Endothelial cell of umbilical vein (primary cell): ENCODE measurements at regions not wholly inside any gene's neighbourhood (a gene's known extent, or its start where the extent isn't known, plus 50 kb on each side); places are given as distances from the start of the nearest gene placed in this dataset.

Experiments used
- BruUV-seq: library from RNA; stranded (reverse); fragments of 400-500 nt; replicated peaks from 2 replicates; lab custom pipeline; 2021; lab: Mats Ljungman, UMichigan
- CTCF ChIA-PET: fragments of 300-600, 350-600 bp; sonication (Branson Sonifier 250); formaldehyde crosslinking; loops from one replicate; lab custom pipeline; 2021; ENCODE audit warnings: antibody characterized with exemption, inconsistent platforms; lab: Charles Lee
- POLR2A ChIA-PET: fragments of 300-600, 350-600 bp; sonication (Branson Sonifier 250); formaldehyde crosslinking; loops from one replicate; lab custom pipeline; 2021; ENCODE audit warnings: antibody characterized with exemption, inconsistent platforms; lab: Charles Lee
- DNase-seq: peaks from one replicate; pipeline ENCODE4 v3.0.0-alpha.2; 2011; ENCODE audit warnings: low read depth, low spot score
- FAIRE-seq: peaks from 2 replicates; lab custom pipeline; 2011; peaks lifted over from hg19 to GRCh38; lab: Jason Lieb, UNC
- H2AFZ ChIP-seq: 2 replicates; pipeline ENCODE4 v1.6.0; 2012; ENCODE audit warnings: low read depth, low read length, control low read depth, inconsistent platforms
- H3K27ac ChIP-seq: 2 replicates; pipeline ENCODE4 v1.5.1; 2011; ENCODE audit warnings: low read depth, mild to moderate bottlenecking, control low read depth, low read length, moderate library complexity; ENCODE audit not compliant: insufficient read depth
- H3K27me3 ChIP-seq, 2 experiments: 2 replicates each; pipeline versions ENCODE4 v1.6.0 to v1.6.1; 2011; ENCODE audit warnings: low read length in 2 of 2, mixed read lengths in 1 of 2; ENCODE audit not compliant: control insufficient read depth in 2 of 2, insufficient read depth in 2 of 2
- H3K36me3 ChIP-seq, 2 experiments: 2 replicates in 1 of 2; 3 replicates in 1 of 2; pipeline ENCODE4 v1.5.1; 2011; ENCODE audit warnings: low read length in 2 of 2, mild to moderate bottlenecking in 1 of 2, moderate library complexity in 1 of 2; ENCODE audit not compliant: control insufficient read depth in 2 of 2, insufficient read depth in 2 of 2; ENCODE audit errors: extremely low read depth in 1 of 2
- H3K4me1 ChIP-seq: 3 replicates; pipeline ENCODE4 v1.5.1; 2011; ENCODE audit warnings: mild to moderate bottlenecking, low read length; ENCODE audit not compliant: control insufficient read depth, insufficient read depth; ENCODE audit errors: extremely low read depth
- H3K4me2 ChIP-seq: 2 replicates; pipeline ENCODE4 v1.6.1; 2011; ENCODE audit warnings: low read length, control low read depth, mixed read lengths; ENCODE audit not compliant: insufficient read depth
- H3K4me3 ChIP-seq, 3 experiments: fragments of 200-600 bp in 1 of 3; sonication (generic), shearing (Covaris generic) in 1 of 3; replicated peaks in 1 of 3; 2 replicates each; pipeline ENCODE4 v1.5.1; 2011 to 2016; ENCODE audit warnings: control low read depth in 3 of 3, low read length in 3 of 3, mild to moderate bottlenecking in 2 of 3, inconsistent platforms in 1 of 3, low read depth in 1 of 3, moderate library complexity in 1 of 3; ENCODE audit not compliant: insufficient read depth in 1 of 3
- H3K79me2 ChIP-seq: 2 replicates; pipeline ENCODE4 v1.6.0; 2012; ENCODE audit warnings: low read length, inconsistent platforms; ENCODE audit not compliant: control insufficient read depth, insufficient read depth
- H3K9ac ChIP-seq: replicated peaks from 2 replicates; pipeline ENCODE3; 2011; ENCODE audit warnings: low read length, control low read depth; ENCODE audit not compliant: insufficient read depth; ENCODE audit errors: extremely low read depth
- H3K9me1 ChIP-seq: replicated peaks from 3 replicates; pipeline ENCODE4 v1.6.0; 2011; ENCODE audit warnings: mild to moderate bottlenecking, low read length; ENCODE audit not compliant: control insufficient read depth, insufficient read depth; ENCODE audit errors: extremely low read depth
- H3K9me3 ChIP-seq: replicated peaks from 2 replicates; pipeline ENCODE4 v1.5.1; 2012; ENCODE audit warnings: low read length, inconsistent platforms; ENCODE audit not compliant: control insufficient read depth, insufficient read depth
- H4K20me1 ChIP-seq: replicated peaks from 2 replicates; pipeline ENCODE3; 2011; ENCODE audit warnings: mild to moderate bottlenecking, low read length; ENCODE audit not compliant: control insufficient read depth, insufficient read depth; ENCODE audit errors: extremely low read depth
- EZH2 ChIP-seq: IDR thresholded peaks from 2 replicates; pipeline ENCODE4 v1.6.1; 2012; ENCODE audit warnings: borderline replicate concordance, low read depth, mild to moderate bottlenecking, moderate library complexity, low read length, inconsistent platforms; ENCODE audit not compliant: severe bottlenecking
- FOS ChIP-seq: IDR thresholded peaks from 2 replicates; pipeline ENCODE4 v1.6.1; 2011; ENCODE audit warnings: mild to moderate bottlenecking, low read length, moderate library complexity, borderline replicate concordance; ENCODE audit not compliant: insufficient read depth
- GATA2 ChIP-seq: IDR thresholded peaks from 2 replicates; pipeline ENCODE4 v1.7.0; 2011; ENCODE audit warnings: low read depth, mild to moderate bottlenecking, moderate library complexity, mixed read lengths, low read length; ENCODE audit not compliant: insufficient read length, insufficient read depth
- JUN ChIP-seq: IDR thresholded peaks from 2 replicates; pipeline ENCODE4 v1.6.1; 2011; ENCODE audit warnings: borderline replicate concordance, low read depth; ENCODE audit not compliant: insufficient read length, insufficient read depth
- MYC ChIP-seq: IDR thresholded peaks from one replicate; pipeline ENCODE4 v1.6.1; 2011; ENCODE audit warnings: mild to moderate bottlenecking, low read depth, low read length
- POLR2A ChIP-seq: IDR thresholded peaks from 2 replicates; pipeline ENCODE4 v1.6.1; 2012; ENCODE audit warnings: low read depth, mild to moderate bottlenecking, control low read depth, low read length
- POLR2AphosphoS5 ChIP-seq: IDR thresholded peaks from 2 replicates; pipeline ENCODE4 v1.6.1; 2012; ENCODE audit warnings: low read depth, mild to moderate bottlenecking, control low read depth, low read length, moderate library complexity; ENCODE audit not compliant: insufficient read depth
- dilution Hi-C: fragments of 300-500 bp; cut with MboI; formaldehyde crosslinking; loops from one replicate; pipeline ENCODE4 v1.15.0; 2019; ENCODE audit warnings: low sequenced_read_pairs; ENCODE audit not compliant: extremely low pct_ligation_motif_present
- intact Hi-C: fragments of 100-400 bp; cut with micrococcal nuclease; formaldehyde crosslinking; loops from one replicate; pipeline ENCODE4 v1.10.0; 2022
- TF ChIP-seq, protein P1 (sequence below): IDR thresholded peaks from 2 replicates; pipeline ENCODE4 v1.6.1; 2011; ENCODE audit not compliant: insufficient read depth, insufficient read length
- TF ChIP-seq, protein P2 (sequence below), 2 donors: IDR thresholded peaks; 1 replicate in 1 of 2; 2 replicates in 1 of 2; pipeline ENCODE4 v1.5.1; 2011; ENCODE audit warnings: low read length in 2 of 2, mild to moderate bottlenecking in 2 of 2, moderate library complexity in 2 of 2, control low read depth in 1 of 2, inconsistent platforms in 1 of 2, low read depth in 1 of 2; ENCODE audit not compliant: insufficient read depth in 1 of 2; ENCODE audit errors: extremely low read depth in 1 of 2

GRCh38 chr6:14786008-14786407, 459.9 kb upstream of the JARID2 start:
- H3K9me3 ChIP-seq = no peaks in the 10 kb centered on the region
- TF ChIP-seq JUN (no peak), POLR2AphosphoS5 (no peak), MYC (no peak), EZH2 (no peak), GATA2 (no peak), POLR2A (no peak), FOS (no peak)
- TF ChIP-seq, protein P1, sequence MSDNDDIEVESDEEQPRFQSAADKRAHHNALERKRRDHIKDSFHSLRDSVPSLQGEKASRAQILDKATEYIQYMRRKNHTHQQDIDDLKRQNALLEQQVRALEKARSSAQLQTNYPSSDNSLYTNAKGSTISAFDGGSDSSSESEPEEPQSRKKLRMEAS = no peak
- TF ChIP-seq, protein P2, sequence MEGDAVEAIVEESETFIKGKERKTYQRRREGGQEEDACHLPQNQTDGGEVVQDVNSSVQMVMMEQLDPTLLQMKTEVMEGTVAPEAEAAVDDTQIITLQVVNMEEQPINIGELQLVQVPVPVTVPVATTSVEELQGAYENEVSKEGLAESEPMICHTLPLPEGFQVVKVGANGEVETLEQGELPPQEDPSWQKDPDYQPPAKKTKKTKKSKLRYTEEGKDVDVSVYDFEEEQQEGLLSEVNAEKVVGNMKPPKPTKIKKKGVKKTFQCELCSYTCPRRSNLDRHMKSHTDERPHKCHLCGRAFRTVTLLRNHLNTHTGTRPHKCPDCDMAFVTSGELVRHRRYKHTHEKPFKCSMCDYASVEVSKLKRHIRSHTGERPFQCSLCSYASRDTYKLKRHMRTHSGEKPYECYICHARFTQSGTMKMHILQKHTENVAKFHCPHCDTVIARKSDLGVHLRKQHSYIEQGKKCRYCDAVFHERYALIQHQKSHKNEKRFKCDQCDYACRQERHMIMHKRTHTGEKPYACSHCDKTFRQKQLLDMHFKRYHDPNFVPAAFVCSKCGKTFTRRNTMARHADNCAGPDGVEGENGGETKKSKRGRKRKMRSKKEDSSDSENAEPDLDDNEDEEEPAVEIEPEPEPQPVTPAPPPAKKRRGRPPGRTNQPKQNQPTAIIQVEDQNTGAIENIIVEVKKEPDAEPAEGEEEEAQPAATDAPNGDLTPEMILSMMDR (IDR thresholded peaks at IDR 0.05; ENCODE audit: extremely low read depth in 1 of 2, insufficient read depth in 1 of 2, low read depth in 1 of 2, low read length in 2 of 2) = no peak
- intact Hi-C loops = no loop called here
- no peaks in the 10 kb centered on the region for H3K27me3 ChIP-seq
- DNase-seq (no peak), FAIRE-seq (no peak)
- H3K4me2 ChIP-seq = no peak overlapping the region
- no peak overlapping the region for H2AFZ ChIP-seq
- no peaks in the 10 kb centered on the region for H3K4me1 ChIP-seq
- no TSS peak for BruUV-seq
- no peak overlapping the region for H3K4me3 ChIP-seq
- CTCF ChIA-PET = no interaction called here
- no peaks in the 10 kb centered on the region for H3K9me1 ChIP-seq
- no peaks in the 10 kb centered on the region for H3K36me3 ChIP-seq
- no peak overlapping the region for H3K9ac ChIP-seq
- POLR2A ChIA-PET = no interaction called here
- no peaks in the 10 kb centered on the region for H3K79me2 ChIP-seq
- H4K20me1 ChIP-seq = no peaks in the 10 kb centered on the region
- H3K27ac ChIP-seq = no peak overlapping the region
- dilution Hi-C loops = no loop called here
